ENCODE measurements at regions not wholly inside any gene's neighbourhood (a gene's known extent, or its start where the extent isn't known, plus 50 kb on each side); places are given as distances from the start of the nearest gene placed in this dataset.
"Not testable (repeated sequence)": the region's sequence is repeated elsewhere in the genome, so short reads cannot be mapped to it uniquely, and the experiment has no call there.

DNA sequence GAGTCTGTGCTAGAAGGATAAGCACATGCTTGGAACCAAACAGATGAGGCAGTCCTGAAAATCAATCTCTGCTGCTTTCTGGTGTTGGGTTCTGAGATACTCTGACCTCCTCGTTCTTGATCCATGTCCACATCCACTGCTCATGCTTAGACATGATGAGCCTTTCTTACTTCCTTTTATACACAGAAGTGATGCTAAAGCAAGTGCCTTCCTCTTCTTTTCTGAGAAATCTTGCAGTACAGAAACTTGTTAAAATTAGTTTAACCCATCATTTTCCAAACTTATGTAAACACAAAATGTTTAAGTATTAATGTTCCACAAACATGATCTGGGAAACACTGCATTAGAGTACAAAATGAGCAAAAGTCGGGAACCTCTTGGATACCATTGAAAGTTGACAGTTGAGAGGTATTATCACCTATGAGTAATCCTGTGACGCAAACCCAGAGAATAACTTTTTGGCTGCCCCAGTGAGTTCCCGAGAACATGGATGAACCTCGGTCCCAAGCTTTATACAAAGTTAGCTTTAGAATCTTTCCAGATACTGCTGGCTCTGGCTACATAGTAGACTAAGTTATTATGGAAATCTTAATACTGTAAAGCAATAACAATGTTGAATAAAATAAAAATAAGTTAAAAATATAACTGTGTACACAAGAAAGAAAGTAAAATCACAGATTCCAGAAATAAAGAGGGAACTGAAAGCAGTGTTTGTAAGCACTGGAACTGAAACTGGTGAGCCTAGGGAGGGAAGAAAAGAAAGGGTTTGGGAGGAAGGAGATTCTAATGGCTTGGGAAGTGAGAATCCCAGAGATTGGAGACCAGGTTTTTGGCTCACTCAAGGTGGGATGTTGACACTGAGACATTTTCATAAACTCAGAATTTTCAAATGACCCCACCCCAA lies 429.3 kb upstream of the RUNX1 start:
- DNase-seq (ENCODE audit: low read depth in 2 of 3, low spot score in 1 of 3): no peak

DNA sequence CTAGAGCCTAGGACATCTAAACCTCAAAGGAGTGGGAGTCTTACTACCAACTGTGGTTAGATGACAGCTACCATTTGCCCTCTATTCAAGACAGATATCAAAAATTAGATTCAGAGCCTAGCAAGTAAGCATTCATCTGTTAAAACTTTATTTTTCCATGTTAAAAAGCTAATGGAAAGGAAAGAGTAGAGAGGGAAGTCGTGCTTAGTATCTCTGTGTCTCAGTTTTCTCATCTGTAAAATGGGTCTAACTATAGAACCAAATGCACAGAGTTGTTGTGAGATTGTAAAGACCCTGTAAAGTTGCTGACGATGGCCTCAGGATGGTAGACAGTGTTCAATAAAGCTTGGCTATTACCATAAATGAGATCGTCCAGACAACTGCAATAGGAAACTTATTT lies 428.5 kb upstream of the RUNX1 start:
- DNase-seq (ENCODE audit: low read depth in 2 of 3, low spot score in 1 of 3): no peak

DNA sequence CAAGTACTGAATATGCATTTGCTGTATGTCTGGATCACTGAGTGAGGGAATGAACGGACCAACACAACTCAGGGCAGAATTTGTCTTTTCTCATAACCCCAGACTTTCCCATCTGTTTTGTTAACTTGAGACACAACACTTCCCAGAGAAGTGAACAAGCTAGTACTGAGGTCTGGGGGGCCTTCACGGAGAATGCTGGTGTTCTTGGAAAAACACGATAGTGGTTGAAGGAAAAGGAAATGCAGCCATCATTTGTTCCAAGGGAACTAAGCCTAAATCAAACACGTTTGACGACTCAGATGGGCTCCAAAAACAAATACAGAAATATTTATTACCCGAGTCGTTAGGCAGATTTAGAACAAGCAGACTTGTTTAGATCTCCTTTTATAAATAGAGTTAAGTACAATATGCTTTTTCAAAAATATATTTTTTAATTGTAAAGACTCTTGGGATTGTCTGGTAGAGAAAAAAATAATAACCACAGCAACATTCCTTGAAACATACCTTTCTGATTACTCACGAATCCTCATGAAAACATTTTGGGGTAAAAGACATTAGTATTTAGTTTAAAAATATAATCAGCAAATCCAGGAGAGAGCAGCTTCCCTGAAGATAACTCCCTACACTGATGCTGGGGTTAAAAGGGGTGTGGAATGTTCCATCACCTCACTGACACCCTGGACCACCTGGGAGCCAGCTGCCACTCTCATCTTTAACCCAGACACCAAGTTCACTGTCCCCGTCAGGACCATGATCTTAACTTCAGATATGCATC lies 427.7 kb upstream of the RUNX1 start:
- DNase-seq (ENCODE audit: low read depth in 2 of 3, low spot score in 1 of 3): no peak

DNA sequence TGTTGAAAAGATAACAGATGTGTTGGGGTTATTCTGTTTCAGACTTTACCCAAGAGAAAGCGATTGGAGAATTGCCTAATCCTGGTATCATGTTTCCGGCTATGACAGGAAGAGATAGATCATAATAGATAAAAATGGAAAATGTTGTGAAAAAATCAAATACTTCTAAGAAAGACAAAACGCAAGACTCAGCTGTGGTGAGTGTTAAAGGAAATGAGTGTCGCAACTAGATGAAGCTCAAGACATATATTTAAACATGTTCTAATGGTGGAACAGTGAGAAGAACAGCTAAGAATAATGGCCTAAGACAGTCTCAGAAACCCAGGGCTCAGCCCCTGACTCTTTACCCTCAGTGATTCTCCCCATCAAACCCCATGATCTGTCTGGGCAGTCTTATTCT lies 426.7 kb upstream of the RUNX1 start:
- no peak for DNase-seq (ENCODE audit: low read depth in 2 of 3, low spot score in 1 of 3)

DNA sequence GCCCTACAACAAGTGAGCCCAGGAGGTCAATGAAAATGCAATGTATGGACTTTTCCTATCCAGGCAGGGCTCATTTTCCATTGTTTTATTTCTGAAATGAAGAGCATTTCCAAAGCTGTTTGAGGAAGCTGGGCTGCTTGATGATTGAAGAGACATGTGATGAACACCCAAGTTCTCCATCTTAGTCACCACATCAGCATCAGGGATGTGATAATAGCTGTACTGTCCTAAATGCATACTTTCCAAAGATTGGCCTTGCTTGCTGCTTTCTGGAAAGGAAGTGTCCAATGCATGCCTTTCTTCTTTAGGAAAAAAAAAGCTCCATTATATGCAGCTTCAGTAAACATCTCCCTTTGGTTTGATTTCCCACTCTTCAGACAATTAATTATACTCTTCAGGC lies 425.9 kb upstream of the RUNX1 start:
- no peak for DNase-seq (ENCODE audit: low read depth in 2 of 3, low spot score in 1 of 3)

DNA sequence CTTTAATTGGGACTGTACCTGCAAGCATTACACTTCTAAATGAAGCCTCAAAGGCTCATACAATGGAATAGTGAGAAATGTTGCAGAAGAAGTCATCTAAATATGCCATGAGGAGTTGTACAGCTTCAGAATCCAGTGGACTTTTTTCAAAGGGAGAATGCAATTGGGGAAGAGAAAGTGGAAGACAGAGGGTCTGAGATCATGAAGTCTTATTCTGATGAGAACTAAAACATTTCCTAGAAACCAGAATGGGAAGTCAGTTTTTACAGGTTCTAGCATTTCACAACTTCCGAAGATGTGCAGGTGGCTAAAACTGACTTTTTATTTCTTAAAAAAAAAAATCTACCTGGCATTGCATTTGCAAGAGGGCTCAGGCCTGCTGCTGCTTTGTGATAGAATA lies 424.4 kb upstream of the RUNX1 start:
- no peak for DNase-seq (ENCODE audit: low read depth in 2 of 3, low spot score in 1 of 3)

DNA sequence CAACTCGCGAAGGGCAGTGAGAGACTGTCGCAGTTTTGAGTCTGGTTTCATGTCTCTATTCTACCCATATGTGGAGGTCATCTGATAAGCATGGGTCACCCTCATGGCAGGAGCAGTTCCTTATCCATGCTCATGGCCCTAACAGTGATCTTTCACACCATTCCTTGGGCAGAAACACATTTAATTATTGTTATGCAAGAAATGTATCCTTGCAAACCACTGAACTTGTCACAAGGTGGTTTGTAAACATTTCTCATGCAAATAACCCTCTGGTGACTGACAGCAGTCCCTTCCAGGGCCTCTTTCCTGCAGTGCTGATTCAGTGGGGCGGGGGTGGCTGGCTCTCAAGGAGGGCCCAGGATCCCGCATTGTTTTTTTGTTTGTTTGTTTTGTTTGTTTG lies 421.4 kb upstream of the RUNX1 start:
- DNase-seq (ENCODE audit: low read depth in 2 of 3, low spot score in 1 of 3): no peak

DNA sequence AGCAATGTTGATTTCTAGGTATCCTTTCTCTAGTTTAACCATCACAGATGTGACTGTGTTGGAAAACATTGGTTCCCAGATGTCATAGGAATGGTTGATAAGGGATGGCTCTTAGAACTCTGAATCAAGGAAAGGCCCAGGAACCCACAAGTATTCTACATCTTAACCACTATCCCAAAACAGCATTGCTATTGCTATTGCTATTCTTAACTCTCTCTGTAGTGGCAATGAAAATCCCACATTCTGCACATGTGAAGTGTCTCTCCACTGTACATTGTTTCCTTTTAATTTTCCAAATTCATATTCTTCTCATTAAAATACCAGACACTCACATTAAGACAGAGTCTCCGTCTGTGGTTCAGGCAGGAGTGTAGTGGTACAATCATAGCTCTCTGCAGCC lies 420.4 kb upstream of the RUNX1 start:
- DNase-seq (ENCODE audit: low read depth in 2 of 3, low spot score in 1 of 3): no peak

DNA sequence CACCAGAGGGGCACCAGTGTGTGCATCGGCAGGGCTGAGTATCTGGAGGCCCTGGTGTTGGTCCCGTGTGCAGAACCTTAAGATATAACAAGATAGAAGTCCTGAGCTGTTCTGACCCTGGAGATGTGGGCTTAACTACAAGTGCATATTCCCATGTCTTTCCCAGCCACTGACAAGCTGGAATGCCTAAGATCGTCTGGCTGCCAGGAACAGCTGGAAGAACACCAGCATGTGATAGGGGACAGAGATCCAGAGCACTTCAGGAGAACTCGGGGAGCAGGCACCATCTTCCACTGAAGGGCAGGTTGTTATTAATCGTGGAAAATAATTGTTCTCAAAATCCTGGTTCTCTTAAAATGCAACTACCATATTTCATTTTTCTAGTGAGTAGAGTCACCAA lies 419.9 kb upstream of the RUNX1 start:
- no peak for DNase-seq (ENCODE audit: low read depth in 2 of 3, low spot score in 1 of 3)

DNA sequence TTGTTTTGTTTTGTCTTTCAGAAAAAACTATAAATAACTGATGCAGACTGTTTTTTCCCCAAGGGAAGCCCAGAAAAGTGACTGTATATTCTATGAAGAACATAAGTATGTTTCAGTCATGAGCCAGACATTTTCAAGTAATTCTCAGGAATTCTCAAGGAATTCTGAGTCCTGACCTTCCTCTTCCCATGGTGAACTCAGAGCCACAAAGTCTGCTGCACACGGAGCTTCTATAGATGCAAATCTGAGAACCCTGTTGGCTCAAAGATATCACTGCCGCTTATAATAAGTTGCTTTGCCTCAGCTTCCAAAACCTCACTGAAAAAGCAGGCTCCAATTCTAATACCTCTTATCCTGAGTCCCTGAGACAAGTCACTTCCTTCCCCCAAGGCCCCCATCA lies 418.5 kb upstream of the RUNX1 start:
- DNase-seq (ENCODE audit: low read depth in 2 of 3, low spot score in 1 of 3): no peak

DNA sequence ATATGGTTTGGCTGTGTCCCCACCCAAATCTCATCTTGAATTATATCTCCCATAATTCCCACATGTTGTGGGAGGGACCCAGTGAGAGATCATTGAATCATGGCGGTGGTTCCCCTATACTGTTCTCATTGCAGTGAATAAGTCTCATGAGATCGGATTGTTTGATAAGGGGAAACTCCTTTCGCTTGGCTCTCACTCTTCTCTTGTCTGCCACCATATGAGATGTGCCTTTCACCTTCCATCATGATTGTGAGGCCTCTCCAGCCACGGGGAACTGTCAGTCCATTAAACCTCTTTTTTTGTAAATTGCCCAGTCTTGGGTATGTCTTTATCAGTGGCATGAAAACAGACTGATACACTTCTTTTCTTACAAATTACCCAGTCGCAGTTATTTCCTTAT lies 417.6 kb upstream of the RUNX1 start:
- not testable (repeated sequence) for DNase-seq (ENCODE audit: low read depth in 2 of 3, low spot score in 1 of 3)

DNA sequence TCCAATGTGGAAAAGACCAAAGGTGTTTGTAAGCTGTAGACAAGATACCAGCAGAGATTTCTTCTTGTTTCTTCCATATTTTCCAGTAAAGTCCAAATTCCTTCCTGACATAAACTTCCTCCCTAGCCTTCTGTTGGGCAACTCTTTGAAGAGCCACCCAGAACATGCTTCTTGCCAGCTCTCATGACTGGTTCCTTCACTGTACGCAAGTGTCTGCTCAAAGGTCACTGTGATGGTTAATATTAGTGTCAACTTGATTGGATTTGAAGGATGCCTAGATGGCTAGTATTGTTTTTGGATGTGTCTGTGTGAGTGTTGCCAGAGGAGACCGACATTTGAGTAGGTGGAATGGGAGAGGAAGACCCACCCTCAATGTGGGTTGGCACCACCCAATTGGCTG lies 416.6 kb upstream of the RUNX1 start:
- no peak for DNase-seq (ENCODE audit: low read depth in 2 of 3, low spot score in 1 of 3)

DNA sequence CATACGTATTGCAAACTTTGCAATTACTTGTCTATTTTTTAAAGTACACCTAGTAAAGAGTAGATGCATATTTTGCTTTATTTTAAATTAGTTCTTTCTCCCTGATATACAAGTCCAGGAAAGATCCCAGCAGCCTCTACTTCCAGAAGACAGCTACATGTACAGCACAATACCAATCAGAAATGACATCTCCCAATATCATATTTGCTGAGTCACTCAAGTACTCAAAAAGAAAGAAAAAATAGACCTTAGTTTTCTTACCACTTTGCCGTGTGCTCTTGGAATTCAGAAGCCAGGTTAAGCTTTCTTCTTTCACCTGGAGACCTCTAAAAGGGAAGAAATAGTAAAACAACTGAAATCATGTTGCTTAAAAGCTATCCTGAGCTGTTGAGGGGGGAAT lies 412.6 kb upstream of the RUNX1 start:
- DNase-seq (ENCODE audit: low read depth in 2 of 3, low spot score in 1 of 3): no peak

DNA sequence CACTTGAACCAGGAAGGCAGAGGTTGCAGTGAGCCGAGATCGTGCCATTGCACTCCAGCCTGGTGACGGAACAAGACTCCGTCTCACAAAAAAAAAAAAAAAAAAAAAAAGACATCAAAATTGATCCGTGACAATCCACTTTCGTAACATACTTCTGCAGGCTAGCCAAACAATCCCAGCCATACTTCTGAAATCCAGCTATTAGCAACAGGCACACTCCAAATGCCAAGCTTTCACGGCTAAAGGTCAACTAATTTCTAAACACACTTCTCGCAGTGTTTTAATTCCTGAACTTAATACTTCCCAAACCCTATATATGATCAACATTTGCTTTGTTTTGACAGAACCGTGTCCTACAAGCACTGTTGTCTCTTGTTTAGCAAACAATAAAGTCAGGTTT lies 411.3 kb upstream of the RUNX1 start:
- no peak for DNase-seq (ENCODE audit: low read depth in 2 of 3, low spot score in 1 of 3)

DNA sequence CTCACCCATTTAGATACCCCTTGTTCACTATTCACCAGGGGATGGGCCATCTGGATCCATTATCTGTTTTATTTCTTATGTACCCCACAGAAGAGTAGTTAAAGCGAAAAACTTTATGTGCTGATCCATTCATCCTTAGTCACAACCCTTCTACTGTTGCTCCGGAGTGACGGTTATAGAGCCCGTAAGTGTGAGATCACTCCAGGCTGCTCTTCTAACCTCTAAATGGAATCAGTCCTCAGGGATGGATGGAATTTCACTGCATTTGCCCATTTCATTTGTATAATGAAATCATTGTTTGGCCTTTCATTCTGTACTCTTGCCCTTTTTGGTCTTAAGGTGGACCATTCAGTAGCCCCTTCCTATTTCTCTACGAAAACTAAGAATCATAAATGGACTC lies 409.3 kb upstream of the RUNX1 start:
- DNase-seq (ENCODE audit: low read depth in 2 of 3, low spot score in 1 of 3): no peak

DNA sequence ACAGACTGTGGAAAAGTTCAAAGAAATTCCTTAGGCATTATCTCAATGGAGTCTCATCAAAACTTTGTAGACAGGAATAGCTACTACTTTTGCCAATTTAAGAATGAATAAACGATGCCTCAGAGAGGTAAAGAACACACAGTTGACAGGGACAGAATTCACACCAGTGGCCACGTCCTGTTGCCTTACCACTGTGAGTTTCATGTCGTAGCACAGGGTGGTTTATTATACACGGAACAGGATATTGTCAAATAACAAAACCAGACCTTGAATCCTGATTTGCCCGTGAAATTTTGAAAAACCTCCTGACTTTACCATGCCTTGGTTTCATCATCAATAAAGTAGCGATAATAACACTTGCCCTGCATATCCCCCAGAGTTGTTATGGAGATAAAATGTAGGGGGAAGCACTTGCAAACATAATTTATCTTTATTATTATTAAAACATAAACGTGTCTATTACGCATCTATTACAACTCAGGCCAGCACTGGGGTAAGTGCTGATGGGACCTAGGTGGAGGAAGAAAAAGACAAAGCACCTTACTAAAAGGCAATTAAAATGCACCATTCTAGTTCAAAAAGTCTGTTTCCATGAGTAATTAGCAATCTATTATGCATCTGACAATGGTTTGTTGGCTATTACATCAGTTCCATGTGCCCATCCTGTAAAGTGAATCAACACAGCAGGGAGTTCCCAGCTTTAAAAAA lies 408.1 kb upstream of the RUNX1 start:
- DNase-seq (ENCODE audit: low read depth in 2 of 3, low spot score in 1 of 3): no peak

DNA sequence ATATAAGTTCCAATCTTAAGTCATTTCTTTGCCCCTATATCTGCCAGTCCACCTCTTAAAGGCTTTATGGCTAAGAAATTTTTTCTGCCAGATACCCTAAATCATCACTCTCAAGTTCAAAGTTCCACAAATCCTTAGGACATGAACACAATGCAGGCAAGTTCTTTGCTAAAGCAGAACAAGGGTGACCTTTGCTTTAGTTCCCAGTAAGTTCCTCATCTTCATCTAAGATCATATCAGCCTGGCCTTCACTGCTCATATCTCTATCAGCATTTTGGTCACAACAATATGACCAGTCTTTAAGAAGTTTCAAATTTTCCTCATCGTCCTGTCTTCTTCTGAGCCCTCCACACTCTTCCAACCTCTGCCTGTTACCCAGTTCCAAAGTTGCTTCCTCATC lies 402.2 kb upstream of the RUNX1 start:
- no peak for DNase-seq (ENCODE audit: low read depth in 2 of 3, low spot score in 1 of 3)

DNA sequence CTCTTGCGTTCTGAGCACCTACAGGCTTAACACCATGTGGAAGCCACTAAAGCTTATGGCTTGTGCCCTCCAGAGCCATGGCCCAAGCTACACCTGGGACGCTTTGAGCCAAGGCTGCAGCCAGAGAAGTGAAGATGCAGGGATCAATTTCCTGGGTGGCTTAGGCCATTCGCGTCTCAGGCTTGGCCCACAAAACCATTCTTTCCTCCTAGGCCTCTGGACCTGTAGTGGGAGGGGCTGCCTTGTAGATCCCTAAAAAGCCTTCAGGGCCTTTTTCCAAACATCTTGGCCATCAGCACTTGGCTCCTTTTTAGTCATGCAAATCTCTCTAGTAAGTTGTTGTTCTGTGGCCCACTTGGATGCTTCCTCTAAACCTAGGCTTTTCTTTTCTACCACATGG lies 401.7 kb upstream of the RUNX1 start:
- no peak for DNase-seq (ENCODE audit: low read depth in 2 of 3, low spot score in 1 of 3)

DNA sequence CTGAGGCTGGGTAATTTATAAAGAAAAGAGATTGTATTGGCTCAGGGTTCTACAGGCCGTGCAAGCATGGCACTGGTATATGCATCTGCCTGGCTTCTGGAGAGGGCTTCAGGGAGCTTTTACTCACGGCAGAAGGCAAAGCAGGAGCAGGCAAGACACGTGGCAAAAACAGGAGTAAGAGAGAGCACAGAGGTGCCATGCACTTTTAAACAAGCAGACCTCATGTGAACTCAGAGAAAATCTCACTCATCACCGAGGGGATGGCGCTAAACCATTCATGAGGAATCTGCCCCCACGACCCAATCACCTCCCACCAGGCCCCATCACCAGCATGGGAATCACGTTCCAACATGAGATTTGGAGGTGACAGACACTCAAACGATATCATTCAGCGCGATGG lies 400.7 kb upstream of the RUNX1 start:
- no peak for DNase-seq (ENCODE audit: low read depth in 2 of 3, low spot score in 1 of 3)

DNA sequence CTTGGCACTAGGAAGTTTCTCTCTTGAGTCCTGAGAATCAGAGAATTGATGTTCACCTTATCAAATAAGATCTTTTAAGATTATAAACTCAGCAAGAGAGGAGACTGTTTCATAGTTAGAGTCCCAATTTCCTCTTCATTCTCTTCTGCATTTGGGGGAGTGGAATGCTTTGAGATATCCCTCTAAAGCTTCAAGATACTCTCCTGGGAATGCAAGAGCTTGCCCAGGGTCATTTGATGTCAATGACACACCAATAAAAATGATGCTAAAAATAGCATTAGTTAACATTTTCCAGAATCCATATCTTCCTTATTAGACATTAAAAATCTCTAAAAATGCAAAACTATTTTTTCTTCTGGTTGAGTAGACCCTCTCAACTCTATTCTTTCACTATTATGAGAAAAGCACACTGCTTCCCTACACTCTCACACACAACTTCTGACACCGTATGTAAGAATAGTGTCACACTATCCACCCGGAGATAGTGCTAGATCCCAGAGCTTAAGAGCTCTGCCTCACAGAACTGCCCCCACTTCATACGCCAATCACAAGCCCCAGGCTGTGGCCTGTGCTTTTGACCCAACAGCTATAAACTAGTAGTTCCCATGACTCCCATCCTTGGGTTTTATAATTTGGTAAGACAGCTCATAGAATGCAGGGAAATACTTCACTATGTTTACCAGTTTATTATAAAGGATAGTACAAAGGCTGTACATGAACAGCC lies 399.9 kb upstream of the RUNX1 start:
- no peak for DNase-seq (ENCODE audit: low read depth in 2 of 3, low spot score in 1 of 3)

DNA sequence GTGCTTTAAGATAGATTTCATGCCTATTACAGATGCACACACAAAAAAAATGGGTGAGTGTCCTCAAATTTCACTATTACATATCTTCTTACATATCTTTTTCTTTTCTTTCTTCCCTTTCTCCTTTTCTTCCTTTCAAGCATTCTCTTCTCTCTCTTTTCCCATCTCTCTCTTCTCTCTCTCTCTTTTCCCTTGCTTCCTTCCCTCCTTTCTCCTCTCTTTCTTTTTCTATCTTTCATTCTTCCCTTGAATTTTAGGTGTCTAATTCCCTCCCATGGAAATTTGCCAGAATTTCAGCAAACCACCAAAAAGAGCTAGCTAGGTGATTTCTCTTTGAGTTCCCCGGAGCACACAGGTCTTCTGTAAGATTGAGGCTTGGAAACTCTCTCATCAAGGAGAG lies 395.3 kb upstream of the RUNX1 start:
- no peak for DNase-seq (ENCODE audit: low read depth in 2 of 3, low spot score in 1 of 3)
